HG03521 (cell line): ENCODE measurements at regions not wholly inside any gene's neighbourhood (a gene's known extent, or its start where the extent isn't known, plus 50 kb on each side); places are given as distances from the start of the nearest gene placed in this dataset.
"Not testable (repeated sequence)": the region's sequence is repeated elsewhere in the genome, so short reads cannot be mapped to it uniquely, and the experiment has no call there.

Source experiments
- ATAC-seq: cut with Tn5 transposase; IDR thresholded peaks from one replicate; pipeline ENCODE4 v1.9.1; 2021; ENCODE audit warnings: mild to moderate bottlenecking, moderate library complexity; ENCODE audit not compliant: unreplicated experiment

- ATAC-seq: no peak
Measured at GRCh38 chr7:152947686-152948085, 188.1 kb downstream of the ACTR3B start.

- ATAC-seq: no peak
Measured at GRCh38 chr7:152949253-152949652, 189.7 kb downstream of the ACTR3B start.

DNA sequence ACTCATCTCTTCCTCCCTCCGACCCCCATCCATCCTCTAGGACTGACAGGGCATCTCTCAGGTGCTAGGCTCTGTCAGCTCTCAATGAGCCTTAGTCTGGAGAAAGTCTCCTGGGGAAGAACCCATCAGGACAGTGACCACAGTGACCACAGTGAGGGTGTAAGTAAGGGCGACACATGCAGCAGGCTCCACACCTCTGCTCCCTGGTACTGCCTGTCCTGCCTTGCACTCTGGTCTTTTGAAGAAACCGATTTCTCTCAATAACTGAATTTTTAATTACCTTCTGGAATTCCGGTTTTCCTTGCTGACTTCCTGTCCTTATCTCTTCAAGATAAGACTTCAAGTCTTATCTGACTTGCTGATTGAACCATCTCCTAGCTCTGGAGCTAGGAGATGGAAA, 190.2 kb downstream of the ACTR3B start:
- ATAC-seq: no peak

DNA sequence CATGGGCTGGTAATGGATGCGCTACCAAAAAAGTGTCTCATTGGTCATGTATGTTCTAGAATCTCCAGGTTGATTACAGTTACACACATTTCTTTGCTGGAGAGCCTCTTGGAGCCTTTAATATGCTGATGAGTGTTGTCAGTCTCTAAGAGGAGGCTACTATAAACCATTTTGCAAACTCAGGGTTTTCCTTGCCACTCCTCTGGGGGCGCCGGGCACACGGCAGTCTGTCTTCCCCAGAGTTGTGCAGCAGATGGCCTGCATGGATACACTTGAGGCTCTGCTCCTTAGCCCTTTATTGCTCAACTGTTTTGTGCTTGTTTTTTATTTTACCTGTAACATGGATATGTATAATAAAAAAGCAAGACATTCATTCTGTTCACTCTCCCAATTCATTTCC, 196.5 kb downstream of the ACTR3B start:
- no peak for ATAC-seq

DNA sequence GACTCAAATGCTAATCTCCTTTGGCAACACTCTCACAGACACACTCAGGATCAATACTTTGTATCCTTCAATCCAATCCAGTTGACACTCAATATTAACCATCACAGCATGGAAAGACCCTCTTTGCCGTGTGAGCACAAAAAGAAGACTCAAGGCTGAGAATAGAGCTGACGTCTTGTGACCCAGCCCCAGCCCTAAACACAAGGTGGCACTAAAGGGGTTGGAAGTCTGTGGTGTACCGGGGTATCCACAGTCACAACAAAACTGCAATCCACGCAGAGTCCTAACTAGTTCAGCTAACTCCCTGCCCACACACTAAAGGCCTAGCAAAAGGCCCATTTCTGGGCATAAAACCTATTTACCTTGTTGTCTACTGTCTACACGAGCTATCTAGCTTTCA, 200.1 kb downstream of the ACTR3B start:
- ATAC-seq: no peak

- ATAC-seq: not testable (repeated sequence)
Measured at GRCh38 chr7:152961796-152962195, 202.2 kb downstream of the ACTR3B start.

DNA sequence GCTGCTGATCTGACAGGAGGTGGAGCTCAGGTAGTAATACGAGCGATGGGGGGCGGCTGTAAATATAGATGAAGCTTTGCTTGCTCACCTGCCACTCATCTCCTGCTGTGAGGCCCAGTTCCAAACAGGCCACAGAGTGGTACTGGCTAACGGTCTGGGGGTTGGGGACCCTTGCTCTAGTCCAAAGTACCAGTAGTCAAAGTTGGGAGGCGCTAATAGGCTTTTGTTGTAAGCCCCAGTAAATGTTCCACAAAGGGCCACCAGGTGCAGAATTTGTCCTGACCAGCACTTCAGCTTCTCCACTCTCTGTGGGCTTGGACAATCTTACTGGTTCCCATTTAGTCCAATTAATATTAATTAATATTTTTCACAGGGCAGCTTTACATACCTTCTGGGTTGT, 206.6 kb downstream of the ACTR3B start:
- ATAC-seq: no peak

DNA sequence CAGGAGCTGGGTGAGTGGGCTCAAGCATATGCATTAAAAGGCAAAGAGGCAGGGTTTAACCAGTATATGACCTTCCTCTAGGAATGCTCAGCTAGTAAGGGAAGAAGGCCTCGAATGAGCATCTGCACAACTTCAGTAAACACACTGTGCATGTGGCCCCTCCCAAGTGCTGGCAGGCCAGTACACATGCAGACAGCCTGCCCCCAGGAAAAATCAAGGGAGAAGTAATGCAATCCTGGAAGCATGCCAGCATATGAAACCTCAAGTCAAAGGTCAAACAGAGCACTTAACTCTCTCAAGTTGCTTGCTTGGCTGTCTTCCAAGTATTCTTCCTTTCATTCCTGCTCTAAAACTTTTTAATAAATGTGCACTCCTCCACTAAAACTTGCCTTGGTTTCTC, 208.4 kb downstream of the ACTR3B start:
- no peak for ATAC-seq

DNA sequence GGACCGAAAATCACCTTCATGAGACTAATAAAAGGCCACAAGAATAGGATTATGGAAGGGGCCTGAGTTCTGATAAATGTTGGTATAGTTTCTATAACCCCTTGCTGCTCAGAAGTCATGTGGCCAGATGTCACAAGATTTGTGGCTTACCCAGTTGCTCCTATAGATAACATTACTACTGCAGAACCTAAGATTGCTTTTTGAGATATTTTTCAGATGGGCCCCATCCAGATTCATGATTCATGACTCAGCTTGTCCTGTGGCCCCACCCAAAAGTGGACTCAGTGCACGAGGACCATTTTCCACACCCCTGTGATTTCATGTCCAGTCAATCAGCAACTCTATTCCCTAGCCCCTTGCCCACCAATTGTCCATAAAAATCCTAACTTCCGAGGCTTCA, 209.0 kb downstream of the ACTR3B start:
- ATAC-seq: no peak

DNA sequence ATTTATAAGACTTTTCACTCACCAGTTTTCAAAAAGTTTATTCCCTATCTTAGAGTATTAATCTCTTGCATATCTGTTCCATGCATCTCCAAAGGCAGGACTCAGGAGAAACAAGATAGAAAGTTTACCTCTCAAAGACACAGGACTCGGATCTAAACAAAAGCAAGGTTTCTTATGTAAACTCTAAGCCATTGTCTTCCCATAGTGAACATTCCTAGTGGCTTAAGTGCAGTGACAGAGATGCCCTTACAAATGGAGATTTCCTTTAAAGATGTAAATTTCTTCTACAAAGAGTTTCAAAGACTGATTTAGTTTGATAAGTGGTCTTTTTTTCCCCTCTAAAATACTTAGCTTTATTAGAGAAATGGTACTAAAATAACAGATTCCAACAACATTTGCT, 209.8 kb downstream of the ACTR3B start:
- ATAC-seq: no peak

GRCh38 chr7:152969839-152970238, 210.3 kb downstream of the ACTR3B start:
- ATAC-seq: no peak

DNA sequence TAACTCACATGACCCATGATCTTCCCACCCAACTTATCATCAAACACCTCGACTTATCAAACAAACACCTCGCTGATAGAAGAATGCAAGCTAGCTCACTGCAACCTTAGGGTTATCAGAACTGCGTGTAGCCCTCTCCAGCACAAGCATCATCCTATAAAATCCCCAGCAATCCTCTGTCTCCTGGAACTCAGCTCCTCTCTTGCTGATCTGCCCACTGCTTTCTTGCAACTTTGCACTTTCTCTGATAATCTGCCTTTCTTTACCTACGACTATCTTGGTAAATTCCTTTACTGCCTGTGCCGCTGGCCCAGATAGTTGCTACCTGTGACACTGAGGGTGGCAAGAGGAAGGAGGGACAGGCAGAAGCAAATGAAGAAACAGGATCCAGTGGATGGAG, 210.9 kb downstream of the ACTR3B start:
- no peak for ATAC-seq

- no peak for ATAC-seq
Measured at GRCh38 chr7:152974577-152974976, 215.0 kb downstream of the ACTR3B start.

GRCh38 chr7:152975076-152975475, 215.5 kb downstream of the ACTR3B start:
- ATAC-seq: no peak

DNA sequence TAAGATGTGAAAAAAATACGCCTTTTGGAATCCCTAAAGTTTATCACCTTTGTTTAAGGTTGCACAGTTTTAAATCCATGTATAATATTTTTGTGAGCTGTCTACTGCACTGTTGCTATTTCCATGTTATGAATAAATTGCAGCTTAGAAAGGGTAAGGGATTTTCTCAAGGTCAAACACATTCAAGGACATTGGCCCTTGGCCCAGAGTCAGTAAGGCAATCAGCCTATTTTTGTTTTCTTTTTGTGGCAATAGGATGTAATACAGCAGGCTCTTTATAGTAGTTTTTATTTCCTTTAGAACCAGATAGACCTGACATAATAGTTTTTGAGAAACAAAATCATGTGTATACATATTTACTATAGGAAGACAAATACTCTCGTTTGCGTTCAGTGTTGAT, 219.8 kb downstream of the ACTR3B start:
- no peak for ATAC-seq

DNA sequence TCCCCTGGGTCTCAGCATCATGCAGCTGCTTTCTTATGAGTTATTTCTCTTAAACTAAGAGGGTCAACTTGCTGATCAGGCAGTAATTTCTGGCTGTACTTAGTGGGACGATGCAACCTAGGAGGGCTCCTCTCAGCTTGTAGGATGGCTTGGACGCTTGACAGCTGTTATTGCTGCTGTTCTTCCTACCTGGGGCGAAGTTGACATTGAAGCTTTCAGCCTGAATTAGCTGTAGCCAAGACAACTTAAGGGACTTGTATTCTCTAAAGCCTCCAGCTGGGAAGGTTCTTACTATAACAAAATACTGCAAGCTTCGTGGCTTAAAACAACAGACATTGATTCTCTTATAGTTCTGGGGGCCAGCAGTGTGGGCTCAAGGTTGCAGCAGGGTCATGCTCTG, 224.9 kb downstream of the ACTR3B start:
- ATAC-seq: no peak

- ATAC-seq: no peak
Measured at GRCh38 chr7:152986376-152986775, 226.8 kb downstream of the ACTR3B start.

- ATAC-seq: no peak
Measured at GRCh38 chr7:152987656-152988055, 228.1 kb downstream of the ACTR3B start.

DNA sequence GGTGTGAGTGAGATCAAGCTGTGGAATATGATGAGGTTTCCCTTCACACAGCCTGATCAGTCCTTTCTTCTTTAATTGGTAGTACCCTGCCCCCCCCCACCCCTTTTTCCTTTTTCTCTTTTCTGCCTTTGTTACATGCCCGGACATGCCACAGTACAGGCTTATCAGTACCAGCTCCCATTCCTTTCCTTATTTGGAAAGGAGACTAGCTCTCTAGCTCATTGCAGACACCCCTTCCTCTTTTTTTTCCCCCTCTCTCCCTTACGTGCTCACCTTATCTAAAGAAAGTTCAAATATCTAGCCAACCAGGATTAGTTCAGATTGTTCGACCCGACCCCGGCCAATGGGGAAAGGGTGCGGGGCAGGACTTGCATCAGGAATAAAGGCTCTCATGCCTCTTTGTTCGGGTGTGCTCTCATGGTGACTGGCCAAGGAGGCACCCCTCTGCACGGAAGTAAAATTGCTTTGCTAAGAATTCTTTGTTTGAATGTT, 230.4 kb downstream of the ACTR3B start:
- ATAC-seq: no peak

DNA sequence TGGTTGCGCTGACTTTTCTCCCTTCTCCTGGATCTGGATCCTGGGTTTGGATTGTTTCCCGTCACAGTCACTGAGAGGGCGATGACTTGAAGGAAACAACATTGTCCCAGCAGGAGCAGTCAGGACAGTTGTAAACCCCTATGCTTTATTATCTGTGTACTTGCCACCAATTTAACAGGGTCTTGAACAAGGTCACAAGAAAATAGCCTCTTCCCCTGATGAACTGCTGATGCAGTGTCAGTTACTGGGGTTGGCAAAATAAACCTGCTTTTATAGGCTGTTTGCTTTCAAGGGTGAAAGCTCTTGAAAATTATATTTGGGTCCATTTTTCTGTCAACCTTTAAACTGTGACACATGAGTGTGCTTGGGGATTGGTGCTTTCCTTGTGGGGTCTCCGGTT, 238.9 kb downstream of the ACTR3B start:
- no peak for ATAC-seq

DNA sequence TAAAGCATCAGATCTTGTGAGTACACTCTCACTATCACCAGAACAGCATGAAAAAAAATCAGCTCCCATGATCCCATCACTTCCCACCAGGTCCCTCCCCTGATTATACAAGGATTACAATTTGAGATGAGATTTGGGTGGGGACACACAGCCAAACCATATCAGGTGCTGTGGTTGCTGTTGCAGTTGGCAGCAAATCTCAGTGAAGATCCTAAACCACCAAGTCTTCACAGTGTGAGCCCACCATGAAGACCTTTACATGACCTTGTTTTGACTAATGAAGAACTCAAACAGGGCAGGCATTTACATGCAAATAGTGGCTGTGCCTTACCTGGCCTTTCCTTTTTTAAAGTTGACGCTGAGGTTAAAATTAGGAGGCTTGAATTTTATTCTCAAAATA, 242.6 kb downstream of the ACTR3B start:
- no peak for ATAC-seq

DNA sequence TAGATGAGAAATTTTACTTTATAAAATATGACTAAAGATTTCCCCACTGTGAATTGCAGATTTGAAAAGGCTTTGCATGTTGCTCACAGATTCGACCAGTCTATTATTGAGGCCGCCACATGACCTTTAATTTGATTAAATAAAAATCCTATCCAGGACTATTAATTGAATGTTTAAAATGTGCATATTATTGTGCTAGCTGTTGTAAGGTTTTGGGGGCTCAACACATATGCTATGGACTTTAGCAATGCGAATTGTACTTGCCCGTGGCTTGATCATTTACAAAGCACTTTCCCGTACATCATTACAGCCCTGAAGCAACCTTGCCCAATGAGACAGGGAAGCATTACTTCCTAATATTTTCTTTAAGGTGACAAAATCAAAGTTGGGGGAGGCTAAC, 243.0 kb downstream of the ACTR3B start:
- ATAC-seq: no peak

DNA sequence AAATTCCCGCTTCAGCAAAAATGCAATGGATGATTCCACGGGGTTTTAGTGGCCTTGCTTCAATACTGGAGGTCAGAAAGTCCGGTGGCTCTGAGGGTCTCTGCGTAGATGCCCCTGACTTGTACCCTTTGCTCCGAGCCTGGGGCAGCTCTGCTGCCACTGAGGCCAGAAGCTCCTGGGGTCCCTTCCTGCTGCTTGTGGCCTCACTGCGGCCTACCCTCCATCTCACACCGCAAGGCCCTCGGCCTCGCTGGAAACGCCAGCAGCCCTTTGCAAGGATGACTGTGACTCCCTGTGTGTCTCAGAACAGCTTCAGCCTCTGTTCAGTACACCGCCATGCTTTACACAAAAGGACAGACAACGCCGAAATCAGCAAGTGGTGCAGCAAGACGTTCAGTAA, 244.8 kb downstream of the ACTR3B start:
- ATAC-seq: no peak
